Cardiac fibroblast (primary cell): ENCODE measurements at regions not wholly inside any gene's neighbourhood (a gene's known extent, or its start where the extent isn't known, plus 50 kb on each side); places are given as distances from the start of the nearest gene placed in this dataset.
"Not testable (repeated sequence)": the region's sequence is repeated elsewhere in the genome, so short reads cannot be mapped to it uniquely, and the experiment has no call there.

Source experiments
- DNase-seq, 2 donors: peaks; one replicate each; pipeline versions ENCODE4 v3.0.0 to v3.0.0-alpha.2; 2010; ENCODE audit warnings: low read depth in 2 of 2
- H3K4me3 ChIP-seq, 2 donors: replicated peaks in 1 of 2; 1 replicate in 1 of 2; 2 replicates in 1 of 2; pipeline ENCODE4 v1.5.1; 2011; ENCODE audit warnings: low read depth in 2 of 2, low read length in 2 of 2, mild to moderate bottlenecking in 2 of 2, moderate library complexity in 1 of 2
- TF ChIP-seq, protein P1 (sequence below): IDR thresholded peaks from one replicate; pipeline ENCODE4 v1.5.1; 2011; ENCODE audit warnings: low read depth, mild to moderate bottlenecking, low read length, inconsistent platforms

DNA sequence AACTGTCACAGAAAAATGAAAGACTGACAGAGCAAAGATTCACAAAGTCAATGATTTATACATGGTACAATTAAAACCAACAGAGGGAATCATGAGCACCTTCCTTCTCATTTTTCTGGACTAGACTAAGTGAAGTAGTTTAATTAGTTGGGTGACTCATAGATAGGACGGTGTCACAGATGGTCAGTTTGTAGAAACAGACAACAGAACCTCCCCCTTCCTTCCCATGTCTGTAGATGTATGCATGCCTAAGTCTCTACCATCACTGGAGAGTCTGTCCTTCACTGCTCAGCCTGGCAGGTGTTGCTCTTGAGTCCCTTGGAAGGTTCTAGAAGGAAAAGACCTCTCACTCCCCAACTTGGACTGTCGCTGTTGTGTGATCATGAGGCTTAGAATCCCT is 75.4 kb upstream of the EEF1E1 start:
- TF ChIP-seq, protein P1, sequence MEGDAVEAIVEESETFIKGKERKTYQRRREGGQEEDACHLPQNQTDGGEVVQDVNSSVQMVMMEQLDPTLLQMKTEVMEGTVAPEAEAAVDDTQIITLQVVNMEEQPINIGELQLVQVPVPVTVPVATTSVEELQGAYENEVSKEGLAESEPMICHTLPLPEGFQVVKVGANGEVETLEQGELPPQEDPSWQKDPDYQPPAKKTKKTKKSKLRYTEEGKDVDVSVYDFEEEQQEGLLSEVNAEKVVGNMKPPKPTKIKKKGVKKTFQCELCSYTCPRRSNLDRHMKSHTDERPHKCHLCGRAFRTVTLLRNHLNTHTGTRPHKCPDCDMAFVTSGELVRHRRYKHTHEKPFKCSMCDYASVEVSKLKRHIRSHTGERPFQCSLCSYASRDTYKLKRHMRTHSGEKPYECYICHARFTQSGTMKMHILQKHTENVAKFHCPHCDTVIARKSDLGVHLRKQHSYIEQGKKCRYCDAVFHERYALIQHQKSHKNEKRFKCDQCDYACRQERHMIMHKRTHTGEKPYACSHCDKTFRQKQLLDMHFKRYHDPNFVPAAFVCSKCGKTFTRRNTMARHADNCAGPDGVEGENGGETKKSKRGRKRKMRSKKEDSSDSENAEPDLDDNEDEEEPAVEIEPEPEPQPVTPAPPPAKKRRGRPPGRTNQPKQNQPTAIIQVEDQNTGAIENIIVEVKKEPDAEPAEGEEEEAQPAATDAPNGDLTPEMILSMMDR = no peak
- H3K4me3 ChIP-seq = no peak overlapping the region
- DNase-seq = no peak

DNA sequence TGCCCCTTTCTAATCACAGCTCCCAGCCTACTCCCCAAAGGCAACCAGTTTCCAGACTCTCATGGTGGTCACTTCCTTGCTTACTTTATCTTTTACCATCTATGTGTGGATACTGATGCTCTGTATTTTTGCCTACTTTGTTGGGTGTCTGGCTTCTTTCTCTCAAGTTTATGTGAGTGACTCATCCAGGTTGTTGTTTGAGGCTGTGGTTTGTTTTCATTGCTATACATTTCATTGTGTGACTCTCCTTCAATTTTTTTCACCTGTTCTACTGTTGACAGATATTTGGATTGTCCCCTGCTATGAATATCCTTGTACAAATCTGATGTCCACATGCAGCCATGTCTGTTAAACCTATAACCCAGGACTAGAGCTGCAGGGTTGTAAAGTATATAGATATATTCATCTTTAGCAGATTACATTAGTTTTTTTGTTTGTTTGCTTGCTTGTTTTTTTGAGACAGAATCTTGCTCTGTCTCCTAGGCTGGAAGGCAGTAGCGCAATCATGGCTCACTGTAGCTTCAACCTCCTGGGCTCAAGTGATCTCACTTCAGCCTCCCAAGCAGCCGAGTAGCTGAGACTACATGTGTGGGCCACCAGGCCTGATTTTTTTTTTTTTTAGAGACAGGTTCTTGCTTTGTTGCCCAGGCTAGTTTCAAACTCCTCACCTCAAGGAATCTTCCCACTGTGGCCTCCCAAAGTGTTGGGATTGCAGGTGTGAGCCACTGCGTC is 72.9 kb upstream of the EEF1E1 start:
- H3K4me3 ChIP-seq = no peak overlapping the region
- DNase-seq = no peak
- TF ChIP-seq, protein P1 = no peak

DNA sequence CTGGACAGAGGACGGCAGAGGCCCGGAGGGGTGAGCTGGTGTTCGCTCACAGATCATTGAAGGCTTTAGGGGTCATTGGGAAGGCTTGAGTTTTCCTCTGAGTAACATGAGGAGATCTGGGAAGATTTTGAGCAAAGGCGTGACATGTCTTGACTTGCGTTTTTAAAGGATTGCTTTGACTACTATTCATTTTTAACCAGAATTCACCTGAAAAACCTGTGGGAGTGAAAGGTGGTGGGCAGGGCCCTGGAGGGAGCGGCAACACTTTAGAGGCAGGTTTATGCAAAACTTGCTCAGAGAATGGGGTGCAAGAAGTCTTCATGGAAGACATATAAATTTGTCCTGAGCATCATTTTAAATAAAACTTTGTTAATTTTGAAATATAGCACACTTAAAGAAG is 72.2 kb upstream of the EEF1E1 start:
- no peak overlapping the region for H3K4me3 ChIP-seq
- TF ChIP-seq, protein P1 = no peak
- DNase-seq = no peak

DNA sequence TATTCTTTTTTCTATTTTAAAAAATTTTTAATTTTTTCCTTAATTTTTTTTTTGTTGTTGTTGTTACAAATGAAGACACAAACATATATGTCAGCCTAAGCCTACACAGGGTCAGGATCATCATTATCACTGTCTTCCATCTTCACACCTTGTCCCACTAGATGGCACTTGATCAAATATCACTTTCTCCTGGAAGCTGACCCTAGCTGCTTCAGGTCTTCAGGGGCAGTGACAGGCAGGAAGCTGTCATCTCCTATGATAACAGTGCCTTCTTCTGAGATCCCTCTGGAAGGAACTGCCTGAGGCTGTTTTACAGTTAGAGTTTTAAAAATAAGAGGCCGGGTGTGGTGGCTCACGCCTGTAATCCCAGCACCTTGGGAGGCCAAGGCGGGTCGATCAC is 70.2 kb upstream of the EEF1E1 start:
- TF ChIP-seq, protein P1 = no peak
- H3K4me3 ChIP-seq = no peak overlapping the region
- no peak for DNase-seq

DNA sequence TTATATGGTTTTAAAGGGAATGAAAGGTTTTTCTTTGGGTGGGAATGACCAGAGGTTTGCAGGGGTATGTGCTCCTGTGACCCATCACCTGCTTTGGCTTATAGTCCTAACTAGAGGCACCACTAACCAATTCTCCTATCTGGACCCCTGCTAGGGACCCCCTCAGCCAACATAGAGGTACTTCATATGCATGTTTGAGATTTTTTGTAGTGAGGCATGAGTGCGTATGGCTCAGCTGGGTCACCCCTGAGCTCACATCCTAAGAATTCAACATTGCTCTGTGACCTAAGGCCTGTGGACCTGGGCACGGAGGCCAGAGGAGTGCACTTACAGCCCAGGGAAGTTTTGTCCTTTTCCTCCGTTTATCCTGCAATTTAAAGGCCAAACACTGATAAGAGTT is 68.4 kb upstream of the EEF1E1 start:
- no peak overlapping the region for H3K4me3 ChIP-seq
- no peak for DNase-seq
- TF ChIP-seq, protein P1 = no peak

DNA sequence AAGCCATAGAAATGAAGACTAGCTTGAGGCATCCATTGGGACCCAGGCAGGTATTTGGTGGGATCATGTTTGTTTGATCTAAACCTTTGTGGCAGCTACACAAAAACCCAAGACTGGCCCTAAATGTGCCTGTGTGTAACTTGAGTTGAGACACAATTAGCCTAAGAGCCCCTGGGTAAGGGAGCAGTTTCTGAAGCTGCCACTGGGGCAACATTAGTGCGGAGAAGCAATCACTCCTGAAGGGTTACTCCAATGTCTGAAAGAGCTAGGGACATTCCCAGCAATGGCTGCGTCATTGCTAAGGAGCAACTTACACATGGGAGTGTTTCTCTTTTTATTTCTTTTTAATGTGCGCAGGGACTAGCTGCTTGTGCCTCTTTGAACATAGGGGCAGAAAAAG is 67.9 kb upstream of the EEF1E1 start:
- TF ChIP-seq, protein P1 = no peak
- no peak overlapping the region for H3K4me3 ChIP-seq
- DNase-seq = no peak

DNA sequence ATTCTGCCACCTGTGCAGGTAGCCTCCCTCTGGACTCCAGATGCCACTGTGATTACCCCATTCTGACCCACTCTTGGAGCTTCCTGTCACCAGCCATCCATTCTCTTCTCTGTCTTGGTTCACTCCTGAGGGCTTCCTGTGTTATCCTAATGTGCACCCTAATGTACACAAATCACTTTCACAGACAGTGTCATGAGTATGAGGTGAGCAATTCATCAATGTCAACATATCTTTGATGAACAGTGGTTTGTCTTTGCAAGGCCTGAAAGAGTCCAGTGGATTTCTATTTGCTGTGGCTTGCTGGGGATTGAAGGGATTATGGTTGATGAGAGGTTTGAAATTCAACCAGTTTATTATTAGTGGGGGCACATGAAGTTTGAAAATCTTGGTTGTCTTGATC is 63.8 kb upstream of the EEF1E1 start:
- TF ChIP-seq, protein P1 = no peak
- H3K4me3 ChIP-seq = no peak overlapping the region
- DNase-seq = no peak

DNA sequence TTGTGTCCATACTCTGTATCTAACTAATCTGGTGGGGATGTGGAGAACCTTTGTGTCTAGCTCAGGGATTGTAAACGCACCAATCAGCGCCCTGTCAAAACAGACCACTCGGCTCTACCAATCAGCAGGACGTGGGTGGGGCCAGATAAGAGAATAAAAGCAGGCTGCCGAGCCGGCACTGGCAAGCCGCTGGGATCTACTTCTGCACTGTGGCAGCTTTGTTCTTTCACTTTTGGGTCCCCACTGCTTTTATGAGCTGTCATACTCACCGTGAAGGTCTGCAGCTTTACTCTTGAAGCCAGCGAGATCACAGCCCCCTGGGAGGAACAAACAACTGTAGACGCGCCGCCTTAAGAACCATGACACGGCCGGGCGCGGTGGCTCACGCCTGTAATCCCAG is 62.7 kb upstream of the EEF1E1 start:
- H3K4me3 ChIP-seq, DNase-seq: not testable (repeated sequence)

DNA sequence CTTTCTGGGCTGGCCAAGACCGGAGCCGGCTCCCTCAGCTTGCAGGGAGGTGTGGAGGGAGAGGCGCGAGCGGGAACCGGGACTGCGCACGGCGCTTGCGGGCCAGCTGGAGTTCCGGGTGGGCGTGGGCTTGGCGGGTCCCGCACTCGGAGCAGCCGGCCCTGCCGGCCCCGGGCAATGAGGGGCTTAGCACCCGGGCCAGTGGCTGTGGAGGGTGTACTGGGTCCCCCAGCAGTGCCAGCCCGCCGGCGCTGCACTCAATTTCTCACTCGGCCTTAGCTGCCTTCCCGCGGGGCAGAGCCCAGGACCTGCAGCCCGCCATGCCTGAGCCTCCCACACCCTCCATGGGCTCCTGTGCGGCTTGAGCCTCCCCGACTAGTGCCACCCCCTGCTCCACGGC is 61.9 kb upstream of the EEF1E1 start:
- not testable (repeated sequence) for DNase-seq, H3K4me3 ChIP-seq
